Activated CD8-positive, alpha-beta memory T cell treated with anti-CD3 and anti-CD28 coated beads for 48 hours (primary cell): ENCODE measurements at regions not wholly inside any gene's neighbourhood (a gene's known extent, or its start where the extent isn't known, plus 50 kb on each side); places are given as distances from the start of the nearest gene placed in this dataset.
"Not testable (repeated sequence)": the region's sequence is repeated elsewhere in the genome, so short reads cannot be mapped to it uniquely, and the experiment has no call there.

Experiments
- DNase-seq, 3 experiments: peaks; one replicate each; pipeline ENCODE4 v3.0.0-alpha.2; 2020; ENCODE audit warnings: low read depth in 2 of 3, low spot score in 2 of 3

GRCh38 chrX:2640436-2641150, 50.5 kb upstream of the CD99 start:
- no peak for DNase-seq

- DNase-seq = no peak
Observed at GRCh38 chrX:2638279-2638678, 52.8 kb upstream of the CD99 start.

- DNase-seq = no peak
Observed at GRCh38 chrX:2635342-2635741, 55.8 kb upstream of the CD99 start.

GRCh38 chrX:2632533-2633504, 58.3 kb upstream of the CD99 start:
- no peak for DNase-seq

- DNase-seq = no peak
Observed at GRCh38 chrX:2631743-2632532, 59.2 kb upstream of the CD99 start.

- DNase-seq = not testable (repeated sequence)
Observed at GRCh38 chrX:2630935-2631742, 60.0 kb upstream of the CD99 start.

- DNase-seq = not testable (repeated sequence)
Observed at GRCh38 chrX:2630008-2630934, 60.8 kb upstream of the CD99 start.

- DNase-seq = no peak
Observed at GRCh38 chrX:2629316-2630007, 61.6 kb upstream of the CD99 start.

- DNase-seq = no peak
Observed at GRCh38 chrX:2628751-2629315, 62.3 kb upstream of the CD99 start.

GRCh38 chrX:2627272-2627867, 63.7 kb upstream of the CD99 start:
- DNase-seq = no peak

- DNase-seq = no peak
Observed at GRCh38 chrX:2626750-2627149, 64.3 kb upstream of the CD99 start.

GRCh38 chrX:2620576-2620975, 70.5 kb upstream of the CD99 start:
- no peak for DNase-seq

GRCh38 chrX:2618516-2618915, 72.6 kb upstream of the CD99 start:
- DNase-seq = no peak

- DNase-seq = no peak
Observed at GRCh38 chrX:2614911-2615310, 76.2 kb upstream of the CD99 start.

GRCh38 chrX:2610246-2611170, 80.6 kb upstream of the CD99 start:
- DNase-seq = no peak

- no peak for DNase-seq
Observed at GRCh38 chrX:2609431-2610238, 81.5 kb upstream of the CD99 start.
